Sigmoid colon (tissue), 6 donors: ENCODE measurements at regions not wholly inside any gene's neighbourhood (a gene's known extent, or its start where the extent isn't known, plus 50 kb on each side); places are given as distances from the start of the nearest gene placed in this dataset.
"Not testable (repeated sequence)": the region's sequence is repeated elsewhere in the genome, so short reads cannot be mapped to it uniquely, and the experiment has no call there.

ENCODE experiments used
- DNase-seq: peaks from one replicate; pipeline ENCODE4 v3.0.0-alpha.2; 2019
- H3K27ac ChIP-seq, 4 donors: fragments of 200-600 bp; sonication (generic); one replicate each; pipeline ENCODE4 v1.5.1; 2016 to 2019; ENCODE audit warnings: mild to moderate bottlenecking in 1 of 4
- H3K27me3 ChIP-seq, 3 donors: fragments of 200-600 bp; sonication (generic); one replicate each; pipeline ENCODE4 v1.5.1; 2019; ENCODE audit warnings: mild to moderate bottlenecking in 1 of 3
- H3K36me3 ChIP-seq, 4 donors: fragments of 200-600 bp; sonication (generic); one replicate each; pipeline ENCODE4 v1.5.1; 2016 to 2019
- H3K4me1 ChIP-seq, 4 donors: fragments of 200-600 bp; sonication (generic); one replicate each; pipeline ENCODE4 v1.5.1; 2017 to 2019
- H3K4me3 ChIP-seq, 4 donors: fragments of 200-600 bp; sonication (generic); one replicate each; pipeline ENCODE4 v1.5.1; 2017 to 2019; ENCODE audit warnings: mild to moderate bottlenecking in 2 of 4, moderate library complexity in 1 of 4
- H3K9me3 ChIP-seq, 4 donors: fragments of 200-600 bp in 3 of 4; sonication (generic) in 3 of 4; one replicate each; pipeline versions ENCODE4 v1.5.1 to v1.6.1; 2013 to 2019
- CTCF ChIP-seq, 4 experiments: fragments of 450-650 bp in 3 of 4; fragments of 200-600 bp in 1 of 4; IDR thresholded peaks; one replicate each; pipeline ENCODE4 v1.5.1; 2016 to 2019; ENCODE audit warnings: antibody characterized with exemption in 4 of 4, mild to moderate bottlenecking in 3 of 4, moderate library complexity in 2 of 4
- EP300 ChIP-seq, 4 donors: sonication (generic); formaldehyde crosslinking; IDR thresholded peaks; one replicate each; pipeline ENCODE4 v1.6.1; 2017; ENCODE audit warnings: antibody characterized with exemption in 4 of 4
- POLR2A ChIP-seq, 2 donors: fragments of 450-650 bp; IDR thresholded peaks; one replicate each; pipeline ENCODE4 v1.6.1; 2016; ENCODE audit warnings: antibody characterized with exemption in 2 of 2, mild to moderate bottlenecking in 2 of 2, moderate library complexity in 2 of 2
- POLR2AphosphoS5 ChIP-seq, 4 donors: sonication (generic); formaldehyde crosslinking; IDR thresholded peaks; one replicate each; pipeline ENCODE4 v1.6.1; 2017; ENCODE audit warnings: antibody characterized with exemption in 4 of 4
- WGBS, 2 donors: extraction: QIAGEN DNeasy Blood & Tissue Kit; methylation state at CpG; one replicate each; pipeline ENCODE4 v1.1.7; 2013; 5-methylcytosine and 5-hydroxymethylcytosine counted together
- intact Hi-C: fragments of 100-400 bp; cut with DNase I; formaldehyde crosslinking; loops from one replicate; pipeline ENCODE4 v1.15.1; 2023
- donor health status: healthy with polysubstance abuse.
- donor health status: healthy.

- no peak overlapping the region for H3K27ac ChIP-seq
- no peaks in the 10 kb centered on the region for H3K27me3 ChIP-seq
- intact Hi-C loops = no loop called here
- TF ChIP-seq CTCF (IDR thresholded peaks at IDR 0.05) = no peak
- no peak for TF ChIP-seq EP300 (IDR thresholded peaks at IDR 0.05)
- no peak for TF ChIP-seq POLR2A (IDR thresholded peaks at IDR 0.05)
- no peak for TF ChIP-seq POLR2AphosphoS5 (IDR thresholded peaks at IDR 0.05)
- no peaks in the 10 kb centered on the region for H3K36me3 ChIP-seq
- H3K4me1 ChIP-seq = no peaks in the 10 kb centered on the region
- no peak overlapping the region for H3K4me3 ChIP-seq
- no peak for DNase-seq
- H3K9me3 ChIP-seq = no peaks in the 10 kb centered on the region
- 77 to 83% methylated on average over 2 of the region's 2 CpGs for WGBS, 2 donors
Observed at GRCh38 chr4:130027973-130028372, 932.0 kb downstream of the C4orf33 start.

- no peak overlapping the region for H3K27ac ChIP-seq
- WGBS, 2 donors = 31 to 43% methylated on average over 3 of the region's 3 CpGs
- no peak overlapping the region for H3K4me3 ChIP-seq
- no peaks in the 10 kb centered on the region for H3K9me3 ChIP-seq
- no peak for DNase-seq
- H3K27me3 ChIP-seq = no peaks in the 10 kb centered on the region
- no peaks in the 10 kb centered on the region for H3K36me3 ChIP-seq
- TF ChIP-seq POLR2AphosphoS5 (IDR thresholded peaks at IDR 0.05) (no peak), POLR2A (IDR thresholded peaks at IDR 0.05) (no peak), EP300 (IDR thresholded peaks at IDR 0.05) (no peak), CTCF (IDR thresholded peaks at IDR 0.05) (no peak)
- no peaks in the 10 kb centered on the region for H3K4me1 ChIP-seq
- intact Hi-C loops = no loop called here
Observed at GRCh38 chr4:130028552-130028951, 932.6 kb downstream of the C4orf33 start.

- Histone ChIP-seq H3K4me3 (no peak overlapping the region), H3K4me1 (no peaks in the 10 kb centered on the region), H3K27ac (no peak overlapping the region), H3K27me3 (no peaks in the 10 kb centered on the region), H3K36me3 (no peaks in the 10 kb centered on the region), H3K9me3 (no peaks in the 10 kb centered on the region)
- no peak for TF ChIP-seq POLR2AphosphoS5 (IDR thresholded peaks at IDR 0.05)
- TF ChIP-seq CTCF (IDR thresholded peaks at IDR 0.05) = no peak
- TF ChIP-seq POLR2A (IDR thresholded peaks at IDR 0.05) = no peak
- no peak for TF ChIP-seq EP300 (IDR thresholded peaks at IDR 0.05)
- DNase-seq = no peak
- intact Hi-C loops = no loop called here
- whole genome bisulfite sequencing, 2 donors = 10 to 48% methylated on average over 1 of the region's 1 CpG
Observed at GRCh38 chr4:130029442-130029841, 933.5 kb downstream of the C4orf33 start.

GRCh38 chr4:130031858-130032257, 935.9 kb downstream of the C4orf33 start:
- 91% methylated on average over 4 of the region's 4 CpGs for WGBS, 2 donors
- TF ChIP-seq POLR2A (IDR thresholded peaks at IDR 0.05) = no peak
- no peak for TF ChIP-seq POLR2AphosphoS5 (IDR thresholded peaks at IDR 0.05)
- no peak for TF ChIP-seq CTCF (IDR thresholded peaks at IDR 0.05)
- no peak for TF ChIP-seq EP300 (IDR thresholded peaks at IDR 0.05)
- Histone ChIP-seq H3K36me3 (no peaks in the 10 kb centered on the region), H3K4me3 (no peak overlapping the region), H3K9me3 (no peaks in the 10 kb centered on the region), H3K4me1 (no peaks in the 10 kb centered on the region), H3K27ac (no peak overlapping the region), H3K27me3 (no peaks in the 10 kb centered on the region)
- DNase-seq = no peak
- intact Hi-C loops = no loop called here

- H3K27me3 ChIP-seq, H3K36me3 ChIP-seq, intact Hi-C loops, H3K4me3 ChIP-seq, H3K9me3 ChIP-seq, DNase-seq, H3K4me1 ChIP-seq, H3K27ac ChIP-seq: not testable (repeated sequence)
- WGBS, 2 donors = 94 to 97% methylated on average over 7 of the region's 7 CpGs
Observed at GRCh38 chr4:130033657-130034056, 937.7 kb downstream of the C4orf33 start.
